ENCODE measurements at regions not wholly inside any gene's neighbourhood (a gene's known extent, or its start where the extent isn't known, plus 50 kb on each side); places are given as distances from the start of the nearest gene placed in this dataset.

- peaks cover 0 to 10% of the 10 kb centered on the region in 2 experiments; a peak in 2 of 4 replicates for H3K4me1 ChIP-seq (ENCODE audit: control insufficient read depth in 1 of 2, insufficient read depth in 2 of 2, low read depth in 1 of 2, low read length in 1 of 2)
- H3K27ac ChIP-seq (ENCODE audit: low read depth in 2 of 2, low read length in 1 of 2), result no peak overlapping the region
- H2AFZ ChIP-seq (ENCODE audit: low read depth), result no peak overlapping the region
- no peaks in the 10 kb centered on the region for H3K27me3 ChIP-seq (ENCODE audit: insufficient read depth)
- no peak for DNase-seq
- ChIA-PET CTCF (no interaction called here), POLR2A (no interaction called here)
- H3F3A ChIP-seq (replicated peaks; ENCODE audit: insufficient read depth), result peaks cover 15% of the 10 kb centered on the region
- H3K79me2 ChIP-seq (ENCODE audit: insufficient read depth), result no peaks in the 10 kb centered on the region
- 88% methylated on average over 3 of the region's 3 CpGs for WGBS (ENCODE audit: low lambda C conversion rate)
- no peak overlapping the region for H3K4me3 ChIP-seq (ENCODE audit: low read depth in 2 of 2, low read length in 1 of 2)
- TF ChIP-seq FOXJ3 (CRISPR knock-in tag; IDR thresholded peaks at IDR 0.05) (no peak), CHD2 (IDR thresholded peaks at IDR 0.05; ENCODE audit: low read length, partially characterized antibody) (no peak), EP300 (IDR thresholded peaks at IDR 0.05; ENCODE audit: borderline replicate concordance in 1 of 2, low read depth in 1 of 2, low read length in 1 of 2) (no peak), POLR2AphosphoS5 (IDR thresholded peaks at IDR 0.05; ENCODE audit: low read depth, low read length) (no peak), SMC3 (IDR thresholded peaks at IDR 0.05; ENCODE audit: low read depth, low read length) (no peak), GATA2 (CRISPR knock-in tag; IDR thresholded peaks at IDR 0.05) (no peak), USF1 (IDR thresholded peaks at IDR 0.05; ENCODE audit: borderline replicate concordance, low read depth) (no peak), FOXM1 (IDR thresholded peaks at IDR 0.05; ENCODE audit: low read depth) (no peak), ELF1 (IDR thresholded peaks at IDR 0.05) (no peak), GABPA (IDR thresholded peaks at IDR 0.05; ENCODE audit: low read depth) (no peak), ZBTB33 (IDR thresholded peaks at IDR 0.05; ENCODE audit: borderline replicate concordance, low read depth) (no peak), RXRA (IDR thresholded peaks at IDR 0.05; ENCODE audit: borderline replicate concordance, low read depth) (no peak), RFX5 (IDR thresholded peaks at IDR 0.05; ENCODE audit: low read length) (no peak), MXI1 (IDR thresholded peaks at IDR 0.05; ENCODE audit: low read depth, low read length) (no peak), FOSL2 (IDR thresholded peaks at IDR 0.05; ENCODE audit: borderline replicate concordance, low read depth) (no peak), JUND (IDR thresholded peaks at IDR 0.05) (no peak), RCOR1 (IDR thresholded peaks at IDR 0.05; ENCODE audit: low read length) (no peak), NRF1 (IDR thresholded peaks at IDR 0.05; ENCODE audit: low read depth, low read length) (no peak)
- TF ChIP-seq, protein P1, sequence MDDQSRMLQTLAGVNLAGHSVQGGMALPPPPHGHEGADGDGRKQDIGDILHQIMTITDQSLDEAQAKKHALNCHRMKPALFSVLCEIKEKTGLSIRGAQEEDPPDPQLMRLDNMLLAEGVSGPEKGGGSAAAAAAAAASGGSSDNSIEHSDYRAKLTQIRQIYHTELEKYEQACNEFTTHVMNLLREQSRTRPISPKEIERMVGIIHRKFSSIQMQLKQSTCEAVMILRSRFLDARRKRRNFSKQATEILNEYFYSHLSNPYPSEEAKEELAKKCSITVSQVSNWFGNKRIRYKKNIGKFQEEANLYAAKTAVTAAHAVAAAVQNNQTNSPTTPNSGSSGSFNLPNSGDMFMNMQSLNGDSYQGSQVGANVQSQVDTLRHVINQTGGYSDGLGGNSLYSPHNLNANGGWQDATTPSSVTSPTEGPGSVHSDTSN (IDR thresholded peaks at IDR 0.05), result no peak
- TF ChIP-seq, protein P2, sequence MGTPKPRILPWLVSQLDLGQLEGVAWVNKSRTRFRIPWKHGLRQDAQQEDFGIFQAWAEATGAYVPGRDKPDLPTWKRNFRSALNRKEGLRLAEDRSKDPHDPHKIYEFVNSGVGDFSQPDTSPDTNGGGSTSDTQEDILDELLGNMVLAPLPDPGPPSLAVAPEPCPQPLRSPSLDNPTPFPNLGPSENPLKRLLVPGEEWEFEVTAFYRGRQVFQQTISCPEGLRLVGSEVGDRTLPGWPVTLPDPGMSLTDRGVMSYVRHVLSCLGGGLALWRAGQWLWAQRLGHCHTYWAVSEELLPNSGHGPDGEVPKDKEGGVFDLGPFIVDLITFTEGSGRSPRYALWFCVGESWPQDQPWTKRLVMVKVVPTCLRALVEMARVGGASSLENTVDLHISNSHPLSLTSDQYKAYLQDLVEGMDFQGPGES (IDR thresholded peaks at IDR 0.05; ENCODE audit: low read depth, low read length), result no peak
- no peaks in the 10 kb centered on the region for H3K9me2 ChIP-seq
- no peak overlapping the region for H3K9ac ChIP-seq
- H3K9me3 ChIP-seq, result no peaks in the 10 kb centered on the region
- no peaks in the 10 kb centered on the region for H4K20me1 ChIP-seq (ENCODE audit: insufficient read depth)
- no peak overlapping the region for H3K4me2 ChIP-seq
- no peaks in the 10 kb centered on the region for H3K36me3 ChIP-seq (replicated peaks in 1 of 2; ENCODE audit: control insufficient read depth in 1 of 2, insufficient read depth in 2 of 2, low read length in 1 of 2)
Measured at GRCh38 chr2:161031511-161031910, 128.7 kb upstream of the TANK start.

Measured in SK-N-SH (cell line).